Stomach smooth muscle (tissue), 2 donors: ENCODE measurements at regions not wholly inside any gene's neighbourhood (a gene's known extent, or its start where the extent isn't known, plus 50 kb on each side); places are given as distances from the start of the nearest gene placed in this dataset.
A peak's percentile ranks its signal among the peaks of the same experiment; 100 is the strongest.

Source experiments
- H3K27ac ChIP-seq: one replicate; pipeline ENCODE4 v1.7.0; 2013; ENCODE audit warnings: mild to moderate bottlenecking, low read length, inconsistent platforms
- H3K27me3 ChIP-seq, 2 donors: one replicate each; pipeline ENCODE4 v1.7.0; 2013; ENCODE audit warnings: low read length in 2 of 2; ENCODE audit not compliant: insufficient read depth in 2 of 2, control insufficient read depth in 1 of 2
- H3K36me3 ChIP-seq, 2 donors: one replicate each; pipeline ENCODE4 v1.7.0; 2013; ENCODE audit warnings: low read length in 2 of 2; ENCODE audit not compliant: control insufficient read depth in 2 of 2, insufficient read depth in 2 of 2
- H3K4me1 ChIP-seq: one replicate; pipeline ENCODE4 v1.7.0; 2013; ENCODE audit warnings: low read length; ENCODE audit not compliant: control insufficient read depth, insufficient read depth
- H3K4me3 ChIP-seq, 2 donors: one replicate each; pipeline ENCODE4 v1.7.0; 2013; ENCODE audit warnings: low read length in 2 of 2
- H3K9ac ChIP-seq, 2 donors: one replicate each; pipeline ENCODE4 v1.7.0; 2013; ENCODE audit warnings: low read length in 2 of 2, mild to moderate bottlenecking in 1 of 2
- H3K9me3 ChIP-seq, 2 donors: one replicate each; pipeline ENCODE4 v1.7.0; 2013; ENCODE audit warnings: low read length in 2 of 2; ENCODE audit not compliant: control insufficient read depth in 2 of 2
- donor health status: healthy.
- donor health status: Pancreatic carcinoma.

DNA sequence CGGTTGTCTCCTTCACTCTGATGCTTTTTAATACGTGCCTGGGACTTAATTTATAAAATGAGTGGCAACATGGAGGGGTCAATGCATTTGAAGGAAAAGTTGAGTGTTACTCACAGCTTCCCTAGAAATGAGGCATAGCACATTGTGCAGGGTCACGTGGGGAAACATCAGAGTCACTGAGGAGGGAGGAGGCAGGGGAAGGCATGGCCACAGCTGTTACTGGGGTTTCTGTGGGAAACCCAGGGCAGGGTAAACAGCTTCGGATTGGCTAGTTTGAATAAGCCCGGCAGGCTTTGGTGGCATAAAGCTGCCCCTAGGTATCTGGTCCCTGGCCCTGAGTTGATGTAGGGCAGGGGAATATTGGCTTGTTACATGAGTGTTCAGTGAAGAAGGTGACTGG is 98.9 kb upstream of the ST8SIA2 start:
- H3K27me3 ChIP-seq: peaks cover 0 to 4% of the 10 kb centered on the region in 2 donors
- no peak overlapping the region for H3K27ac ChIP-seq
- H3K36me3 ChIP-seq: no peaks in the 10 kb centered on the region
- H3K4me1 ChIP-seq: no peaks in the 10 kb centered on the region
- no peaks in the 10 kb centered on the region for H3K9me3 ChIP-seq
- H3K9ac ChIP-seq: no peak overlapping the region
- no peak overlapping the region for H3K4me3 ChIP-seq

DNA sequence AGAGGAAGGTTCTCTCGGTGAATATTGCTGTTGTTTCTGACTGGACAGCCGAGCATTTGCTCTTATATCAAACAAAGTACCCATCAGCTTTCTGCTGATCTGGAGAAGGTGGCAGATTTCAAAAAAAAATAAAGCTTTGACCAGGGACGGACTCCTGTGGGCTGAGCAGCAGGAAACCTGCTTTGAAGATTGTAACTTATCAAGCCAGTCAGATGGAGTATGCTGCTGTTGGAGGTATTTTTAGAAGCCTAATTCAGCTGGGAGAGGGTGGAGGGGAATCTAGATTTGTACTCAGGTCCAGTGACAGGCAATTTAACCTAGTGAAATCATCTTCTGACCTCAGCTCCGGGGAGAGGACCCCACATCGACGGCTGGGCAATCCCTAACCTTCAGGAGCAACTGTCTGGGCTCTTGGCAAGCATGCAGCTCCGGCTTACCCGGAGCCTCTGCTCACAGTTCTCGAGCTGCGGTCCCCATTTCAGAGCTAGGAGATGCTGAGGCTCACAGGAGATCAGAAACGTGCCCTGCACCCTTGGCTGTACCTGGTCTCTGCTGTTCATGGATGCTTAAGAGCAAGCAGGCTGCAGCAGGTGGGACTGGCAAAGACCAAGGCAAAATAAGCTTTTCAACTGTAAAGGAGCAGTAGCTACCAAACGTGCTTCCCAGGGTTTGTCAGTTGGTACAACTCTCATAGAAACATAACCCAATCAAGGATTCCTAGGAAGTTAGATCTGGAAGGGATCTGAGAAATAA is 89.3 kb upstream of the ST8SIA2 start:
- Histone ChIP-seq H3K27me3 (peaks cover 0 to 16% of the 10 kb centered on the region in 2 donors), H3K9me3 (no peaks in the 10 kb centered on the region), H3K4me1 (no peaks in the 10 kb centered on the region), H3K36me3 (no peaks in the 10 kb centered on the region), H3K9ac (no peak overlapping the region), H3K4me3 (no peak overlapping the region), H3K27ac (no peak overlapping the region)

DNA sequence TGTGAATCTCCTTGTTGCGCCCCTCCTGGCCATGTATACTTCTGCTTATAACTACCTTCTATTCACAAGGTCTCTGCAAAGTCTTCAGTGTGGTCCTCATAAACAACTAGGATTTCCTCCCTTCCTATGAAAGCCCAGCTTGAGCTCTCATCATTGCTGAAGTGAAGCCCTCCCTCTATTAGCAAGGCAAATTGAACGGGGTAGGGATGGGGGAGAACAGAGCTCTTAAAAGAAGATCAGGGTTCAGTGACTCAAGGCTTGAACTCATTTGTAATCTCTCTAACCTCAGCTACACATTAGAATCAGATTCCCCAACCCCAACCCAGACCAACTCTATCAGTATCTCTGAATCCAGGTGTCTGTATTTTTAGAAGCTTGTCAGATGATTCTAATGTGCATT is 88.3 kb upstream of the ST8SIA2 start:
- Histone ChIP-seq H3K4me3 (no peak overlapping the region), H3K27ac (no peak overlapping the region), H3K4me1 (no peaks in the 10 kb centered on the region), H3K9ac (no peak overlapping the region), H3K36me3 (no peaks in the 10 kb centered on the region), H3K27me3 (peaks cover 0 to 16% of the 10 kb centered on the region in 2 donors), H3K9me3 (no peaks in the 10 kb centered on the region)

DNA sequence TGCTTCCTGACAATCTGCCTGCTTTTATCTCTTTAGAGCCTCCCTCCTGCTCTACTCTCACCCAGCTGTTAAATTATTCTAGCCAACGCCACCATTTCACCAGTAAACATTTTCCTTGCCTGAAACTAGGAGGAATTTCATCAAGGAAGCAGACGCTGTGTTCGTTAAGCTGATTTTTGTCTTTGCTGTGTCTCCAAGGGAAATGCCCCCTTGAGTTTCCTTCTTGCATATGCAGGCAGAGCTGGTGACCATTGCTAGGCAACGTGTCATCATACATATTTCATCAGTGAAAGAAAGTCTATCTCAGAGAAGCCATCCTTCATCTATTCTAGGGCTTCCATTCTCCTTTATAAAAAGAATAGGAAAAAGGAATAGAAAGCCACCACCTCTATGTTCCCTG is 87.0 kb upstream of the ST8SIA2 start:
- no peaks in the 10 kb centered on the region for H3K4me1 ChIP-seq
- peaks cover 0 to 16% of the 10 kb centered on the region in 2 donors for H3K27me3 ChIP-seq
- no peak overlapping the region for H3K9ac ChIP-seq
- peaks cover 0 to 2% of the 10 kb centered on the region in 2 donors for H3K9me3 ChIP-seq
- no peak overlapping the region for H3K27ac ChIP-seq
- H3K36me3 ChIP-seq: no peaks in the 10 kb centered on the region
- no peak overlapping the region for H3K4me3 ChIP-seq

DNA sequence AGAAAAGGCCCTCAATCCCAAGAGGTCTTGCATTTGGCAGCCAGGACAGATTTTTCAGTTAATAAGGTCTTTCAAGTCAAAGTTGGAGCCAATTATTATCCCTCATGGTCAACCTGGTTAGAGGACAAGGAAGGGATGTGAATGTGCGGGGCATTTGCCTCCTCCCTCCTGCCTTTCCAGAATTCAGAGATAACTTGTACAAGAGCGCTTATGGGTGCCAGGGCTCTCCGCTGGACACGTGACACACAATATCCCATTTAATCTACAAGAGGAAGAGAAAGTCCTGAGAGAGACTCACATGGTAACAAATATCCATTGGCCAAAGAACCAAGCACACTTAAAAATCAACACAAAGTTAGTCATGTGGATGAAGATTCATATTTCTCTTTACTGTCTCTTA is 78.5 kb upstream of the ST8SIA2 start:
- H3K9me3 ChIP-seq: peaks cover 0 to 9% of the 10 kb centered on the region in 2 donors
- no peak overlapping the region for H3K4me3 ChIP-seq
- H3K4me1 ChIP-seq: no peaks in the 10 kb centered on the region
- H3K9ac ChIP-seq: no peak overlapping the region
- H3K36me3 ChIP-seq: no peaks in the 10 kb centered on the region
- H3K27me3 ChIP-seq: peaks cover 0 to 8% of the 10 kb centered on the region in 2 donors
- no peak overlapping the region for H3K27ac ChIP-seq

DNA sequence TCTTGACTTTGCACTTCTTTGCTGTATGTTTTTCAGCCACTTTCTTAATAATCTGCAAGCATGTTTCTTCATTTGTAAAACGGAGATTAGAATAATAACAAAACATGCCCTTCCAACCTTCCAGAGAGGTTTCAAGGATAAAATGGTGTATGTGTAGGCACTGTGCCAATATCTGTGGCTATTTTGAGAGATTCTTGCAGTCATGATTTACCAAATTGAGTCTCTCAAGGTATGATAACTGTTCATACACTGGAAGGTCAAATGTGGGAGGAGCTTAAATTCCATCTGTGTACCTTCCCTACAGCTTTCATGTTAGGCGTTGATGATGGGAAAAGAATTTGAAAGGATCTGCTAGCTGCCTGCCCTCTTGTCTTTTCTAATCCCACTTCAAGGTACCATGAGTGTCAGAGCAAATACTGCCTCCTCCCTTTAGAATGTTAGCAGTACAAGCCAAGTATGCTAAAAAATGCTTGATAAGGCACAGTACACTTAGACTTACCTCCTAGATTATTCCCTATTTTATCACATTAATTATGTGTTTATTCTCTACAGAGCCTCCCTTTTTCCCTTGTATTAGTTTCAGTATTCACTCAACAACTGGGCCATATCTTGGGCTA is 78.0 kb upstream of the ST8SIA2 start:
- H3K36me3 ChIP-seq: no peaks in the 10 kb centered on the region
- H3K27me3 ChIP-seq: peaks cover 0 to 8% of the 10 kb centered on the region in 2 donors
- no peak overlapping the region for H3K9ac ChIP-seq
- H3K4me3 ChIP-seq: no peak overlapping the region
- no peak overlapping the region for H3K27ac ChIP-seq
- peaks cover 0 to 9% of the 10 kb centered on the region in 2 donors for H3K9me3 ChIP-seq
- H3K4me1 ChIP-seq: no peaks in the 10 kb centered on the region

DNA sequence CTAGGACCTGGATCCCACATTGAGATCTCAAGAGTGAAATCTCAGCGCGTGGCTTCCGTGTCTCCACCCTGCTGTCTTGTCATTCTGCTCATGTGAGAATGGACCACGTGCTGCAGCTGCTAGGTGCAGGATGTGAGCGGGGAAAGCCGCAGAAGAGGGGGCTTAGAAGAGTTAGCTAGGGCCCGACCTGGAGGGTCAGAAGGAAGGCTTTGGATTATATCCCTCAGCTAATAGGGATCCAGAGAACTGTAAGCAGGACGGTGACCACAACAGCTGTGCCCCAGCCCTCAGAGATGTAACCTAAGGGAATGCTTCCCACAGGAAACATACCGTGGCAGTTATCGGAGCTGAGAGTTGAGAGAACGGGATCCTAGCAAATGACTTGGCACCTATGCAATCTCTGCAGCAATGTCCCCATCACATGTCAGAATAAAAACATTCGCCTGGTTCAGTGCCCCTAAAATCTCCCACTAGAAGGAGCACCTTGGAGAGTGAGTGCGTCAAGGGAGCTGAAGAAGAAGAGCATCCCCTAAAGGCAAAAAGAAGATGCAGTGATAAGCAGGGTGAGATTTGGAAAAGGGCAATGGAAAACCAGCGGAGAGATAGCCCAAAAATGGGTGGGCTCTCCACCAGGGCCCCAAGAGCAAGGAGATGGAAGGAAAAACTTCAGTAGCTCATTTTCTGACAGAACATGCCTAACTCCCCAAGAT is 76.9 kb upstream of the ST8SIA2 start:
- Histone ChIP-seq H3K4me3 (no peak overlapping the region), H3K36me3 (no peaks in the 10 kb centered on the region), H3K4me1 (no peaks in the 10 kb centered on the region), H3K9me3 (peaks cover 0 to 6% of the 10 kb centered on the region in 2 donors), H3K27me3 (peaks cover 0 to 8% of the 10 kb centered on the region in 2 donors), H3K27ac (no peak overlapping the region), H3K9ac (no peak overlapping the region)

DNA sequence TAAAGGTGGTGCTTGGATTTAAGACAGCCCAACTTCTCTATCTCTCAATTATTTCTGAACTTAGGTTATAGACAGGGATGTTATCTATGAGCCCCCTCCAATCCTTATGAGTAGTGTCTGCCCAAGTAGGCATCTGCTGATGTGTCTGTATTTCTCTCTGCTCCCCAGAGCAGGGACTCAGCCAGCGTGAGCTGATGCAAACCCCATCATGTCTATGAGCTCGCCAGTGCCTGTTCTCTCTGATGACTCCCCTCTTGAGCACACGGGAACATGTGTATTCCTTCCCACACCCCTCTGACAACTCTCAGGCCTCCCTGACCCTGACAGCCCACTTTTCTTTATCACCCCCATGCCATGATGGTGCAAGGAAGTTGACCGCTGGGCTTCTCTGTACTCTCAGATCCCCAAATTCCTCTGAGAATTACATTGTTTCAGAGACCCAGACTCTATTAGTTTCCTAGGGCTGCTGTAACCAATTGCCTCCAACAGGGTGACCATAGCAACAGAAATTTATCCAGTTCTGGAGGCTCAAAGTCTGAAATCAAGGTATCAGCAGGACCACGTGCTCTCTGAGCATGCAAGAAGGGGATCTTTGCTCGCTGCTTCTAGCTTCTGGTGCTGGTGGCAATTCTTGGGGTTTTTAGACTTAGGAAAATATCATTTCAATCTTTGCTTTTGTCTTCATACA is 73.5 kb upstream of the ST8SIA2 start:
- Histone ChIP-seq H3K4me1 (peaks cover 2% of the 10 kb centered on the region), H3K27me3 (peaks cover 0 to 8% of the 10 kb centered on the region in 2 donors), H3K27ac (no peak overlapping the region), H3K36me3 (no peaks in the 10 kb centered on the region), H3K9me3 (no peaks in the 10 kb centered on the region), H3K9ac (no peak overlapping the region), H3K4me3 (no peak overlapping the region)

DNA sequence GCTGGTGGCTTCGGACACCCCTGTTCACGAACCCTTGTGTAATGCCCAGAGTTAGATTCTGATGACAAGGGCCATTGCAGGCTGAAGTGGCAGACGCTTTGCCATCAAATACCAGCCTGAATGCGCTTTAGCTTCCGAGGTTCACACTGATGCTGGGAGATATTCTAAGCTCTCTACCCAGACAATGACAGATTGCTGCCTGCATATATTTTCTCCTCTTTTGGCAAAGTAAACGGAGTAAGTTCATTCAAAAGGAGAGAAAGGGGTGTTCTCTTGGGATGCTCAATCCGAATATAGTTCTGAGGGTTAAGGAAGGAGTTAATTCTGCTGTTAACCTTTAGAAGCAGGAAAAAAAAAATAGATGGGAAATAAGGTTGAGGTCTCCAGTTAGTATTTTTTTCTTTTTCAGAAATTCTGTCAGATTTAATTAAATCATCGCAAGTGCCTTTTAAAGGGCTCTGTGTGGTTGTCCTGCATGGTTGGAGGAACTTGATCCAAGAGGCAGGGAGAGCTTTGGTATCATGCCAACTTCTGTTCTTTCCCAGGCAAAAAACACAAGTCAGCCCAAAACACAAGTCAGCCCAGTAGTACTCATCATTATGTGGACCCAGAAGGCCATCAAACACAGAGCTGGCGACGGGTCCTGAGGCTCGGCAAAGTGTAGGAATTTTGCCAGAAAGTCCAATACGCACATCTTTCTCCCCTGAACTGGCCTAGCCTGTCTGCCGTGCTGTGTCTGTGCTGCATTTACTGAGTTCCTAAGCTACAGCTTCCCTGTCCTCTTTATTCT is 70.9 kb upstream of the ST8SIA2 start:
- Histone ChIP-seq H3K4me1 (peaks cover 2% of the 10 kb centered on the region), H3K36me3 (no peaks in the 10 kb centered on the region), H3K27me3 (peaks cover 0 to 2% of the 10 kb centered on the region in 2 donors), H3K9ac (no peak overlapping the region), H3K4me3 (peak overlapping the region in 1 of 2 donors; percentile 49), H3K9me3 (no peaks in the 10 kb centered on the region), H3K27ac (no peak overlapping the region)

DNA sequence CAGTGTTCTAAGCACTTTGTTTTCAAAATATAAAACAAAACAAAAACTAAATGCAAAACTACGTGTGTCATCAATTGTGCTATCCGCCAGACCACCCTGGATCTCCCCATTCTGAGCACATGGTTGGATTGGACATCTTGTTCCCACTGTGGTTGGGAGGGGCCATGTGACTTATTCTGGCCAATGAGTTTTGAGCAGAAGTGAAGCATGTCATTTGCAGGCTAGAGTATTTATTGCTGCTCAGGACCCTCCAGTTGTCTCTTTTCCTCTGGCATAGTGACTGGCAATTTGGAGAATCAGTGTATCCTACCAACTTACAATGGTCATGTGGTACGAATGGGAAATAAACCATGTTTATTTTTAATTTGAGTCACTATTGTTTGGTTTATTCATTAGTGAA is 70.2 kb upstream of the ST8SIA2 start:
- Histone ChIP-seq H3K4me3 (no peak overlapping the region), H3K27ac (no peak overlapping the region), H3K4me1 (peaks cover 2% of the 10 kb centered on the region), H3K9ac (no peak overlapping the region), H3K9me3 (no peaks in the 10 kb centered on the region), H3K27me3 (peaks cover 0 to 2% of the 10 kb centered on the region in 2 donors), H3K36me3 (no peaks in the 10 kb centered on the region)
